ENCODE measurements at regions not wholly inside any gene's neighbourhood (a gene's known extent, or its start where the extent isn't known, plus 50 kb on each side); places are given as distances from the start of the nearest gene placed in this dataset.

DNA sequence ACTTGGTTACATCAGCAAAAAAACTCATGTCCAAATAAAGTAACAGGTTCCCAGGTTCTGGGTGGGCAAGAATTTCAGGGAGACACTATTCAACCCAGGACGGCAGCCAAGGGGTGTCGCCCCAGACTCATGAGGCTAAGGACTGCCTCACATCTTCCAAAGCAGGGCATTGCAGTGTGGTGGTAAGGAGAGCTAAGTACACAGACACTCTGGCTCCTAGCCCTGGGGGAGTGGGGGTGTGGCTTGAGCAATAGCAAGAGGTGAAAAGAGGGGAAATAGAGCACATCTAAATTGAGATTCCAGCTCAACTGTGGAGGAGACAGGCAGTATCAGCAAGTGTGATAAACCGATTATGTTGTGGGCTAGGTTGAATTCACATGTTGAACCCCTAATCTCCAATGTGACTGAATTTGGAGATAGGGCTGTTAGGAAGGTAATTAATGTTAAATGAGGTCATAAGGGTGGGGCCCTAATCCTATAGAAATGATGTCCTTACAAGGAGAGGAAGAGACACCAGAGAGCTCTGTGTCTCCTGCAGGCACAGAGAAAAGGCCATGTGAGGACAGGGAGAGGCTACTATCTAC, 49.9 kb upstream of the MARCHF11 start:
- no peak for DNase-seq (ENCODE audit: low read depth, low spot score)
- TF ChIP-seq, protein P1, sequence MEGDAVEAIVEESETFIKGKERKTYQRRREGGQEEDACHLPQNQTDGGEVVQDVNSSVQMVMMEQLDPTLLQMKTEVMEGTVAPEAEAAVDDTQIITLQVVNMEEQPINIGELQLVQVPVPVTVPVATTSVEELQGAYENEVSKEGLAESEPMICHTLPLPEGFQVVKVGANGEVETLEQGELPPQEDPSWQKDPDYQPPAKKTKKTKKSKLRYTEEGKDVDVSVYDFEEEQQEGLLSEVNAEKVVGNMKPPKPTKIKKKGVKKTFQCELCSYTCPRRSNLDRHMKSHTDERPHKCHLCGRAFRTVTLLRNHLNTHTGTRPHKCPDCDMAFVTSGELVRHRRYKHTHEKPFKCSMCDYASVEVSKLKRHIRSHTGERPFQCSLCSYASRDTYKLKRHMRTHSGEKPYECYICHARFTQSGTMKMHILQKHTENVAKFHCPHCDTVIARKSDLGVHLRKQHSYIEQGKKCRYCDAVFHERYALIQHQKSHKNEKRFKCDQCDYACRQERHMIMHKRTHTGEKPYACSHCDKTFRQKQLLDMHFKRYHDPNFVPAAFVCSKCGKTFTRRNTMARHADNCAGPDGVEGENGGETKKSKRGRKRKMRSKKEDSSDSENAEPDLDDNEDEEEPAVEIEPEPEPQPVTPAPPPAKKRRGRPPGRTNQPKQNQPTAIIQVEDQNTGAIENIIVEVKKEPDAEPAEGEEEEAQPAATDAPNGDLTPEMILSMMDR (IDR thresholded peaks at IDR 0.05; ENCODE audit: insufficient read depth, low read length, missing control alignments) = no peak
- no peak overlapping the region for H3K4me3 ChIP-seq (ENCODE audit: low read depth, low read length)
- POLR2A ChIA-PET = no interaction called here
- CTCF ChIA-PET = no interaction called here

All from AG04449 (cell line).